Uterus (tissue), 3 donors: ENCODE measurements at regions not wholly inside any gene's neighbourhood (a gene's known extent, or its start where the extent isn't known, plus 50 kb on each side); places are given as distances from the start of the nearest gene placed in this dataset.

Experiments
- DNase-seq, 2 donors: peaks; one replicate each; pipeline ENCODE4 v3.0.0-alpha.2; 2019 to 2020
- H3K27ac ChIP-seq, 2 donors: fragments of 200-600 bp; sonication (generic); 1 replicate in 1 of 2; 2 replicates in 1 of 2; pipeline ENCODE4 v1.5.1; 2016 to 2018
- H3K27me3 ChIP-seq, 2 donors: fragments of 200-600 bp; sonication (generic); one replicate each; pipeline ENCODE4 v1.5.1; 2018 to 2019; ENCODE audit warnings: control low read depth in 1 of 2
- H3K36me3 ChIP-seq, 2 donors: fragments of 200-600 bp; sonication (generic); one replicate each; pipeline ENCODE4 v1.5.1; 2019; ENCODE audit warnings: control low read depth in 1 of 2
- H3K4me1 ChIP-seq, 2 donors: fragments of 200-600 bp; sonication (generic); one replicate each; pipeline ENCODE4 v1.5.1; 2018 to 2019; ENCODE audit warnings: control low read depth in 1 of 2
- H3K4me3 ChIP-seq, 2 donors: fragments of 200-600 bp; sonication (generic); 1 replicate in 1 of 2; 2 replicates in 1 of 2; pipeline ENCODE4 v1.5.1; 2018 to 2019; ENCODE audit warnings: mild to moderate bottlenecking in 1 of 2
- H3K9me3 ChIP-seq, 2 donors: fragments of 200-600 bp; sonication (generic); one replicate each; pipeline ENCODE4 v1.5.1; 2019; ENCODE audit warnings: control low read depth in 1 of 2
- CTCF ChIP-seq, 4 experiments: fragments of 200-600 bp in 2 of 4; fragments of 450-650 bp in 2 of 4; sonication (generic) in 2 of 4; IDR thresholded peaks; one replicate each; pipeline ENCODE4 v1.5.1; 2016 to 2019; ENCODE audit warnings: antibody characterized with exemption in 4 of 4, mild to moderate bottlenecking in 2 of 4, moderate library complexity in 1 of 4
- POLR2A ChIP-seq, 2 donors: fragments of 450-650 bp; IDR thresholded peaks; one replicate each; pipeline ENCODE4 v1.6.1; 2016; ENCODE audit warnings: antibody characterized with exemption in 2 of 2, mild to moderate bottlenecking in 1 of 2, moderate library complexity in 1 of 2
- intact Hi-C: fragments of 100-400 bp; cut with DNase I; formaldehyde crosslinking; loops from one replicate; pipeline ENCODE4 v1.15.1; 2023; ENCODE audit warnings: low total_unique reads
- donor health status: DM: yes; HTN: yes; CAD: no.

- DNase-seq: peak in 1 of 2 donors; percentile 16
- intact Hi-C loops: no loop called here
- no peaks in the 10 kb centered on the region for H3K27me3 ChIP-seq
- no peaks in the 10 kb centered on the region for H3K36me3 ChIP-seq
- H3K9me3 ChIP-seq: no peaks in the 10 kb centered on the region
- H3K4me3 ChIP-seq: no peak overlapping the region
- H3K27ac ChIP-seq: no peak overlapping the region
- no peak for TF ChIP-seq CTCF (IDR thresholded peaks at IDR 0.05)
- TF ChIP-seq POLR2A (IDR thresholded peaks at IDR 0.05): no peak
- no peaks in the 10 kb centered on the region for H3K4me1 ChIP-seq
These were observed 111.9 kb upstream of the KAZN start for GRCh38 chr1:14486401-14487201.

DNA sequence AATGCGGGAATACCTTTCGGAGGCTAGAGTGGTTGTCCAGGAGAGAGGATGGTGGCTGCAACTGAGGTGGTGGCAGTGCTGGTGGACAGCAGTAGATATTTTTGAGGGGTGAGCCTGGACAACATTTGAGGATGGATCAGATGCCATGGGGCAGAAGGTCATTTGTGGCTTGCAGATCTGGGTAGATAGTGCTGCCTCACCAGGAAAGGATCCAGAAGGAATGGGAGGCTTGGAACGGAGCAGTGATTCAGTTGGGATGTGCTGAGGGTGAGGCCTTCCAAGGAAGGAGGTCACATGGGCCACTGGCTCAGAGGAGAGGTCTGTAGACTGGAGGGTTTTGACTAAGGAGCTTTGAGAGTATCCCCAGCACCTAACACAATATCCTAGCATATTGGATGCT is 110.8 kb upstream of the KAZN start:
- no peaks in the 10 kb centered on the region for H3K36me3 ChIP-seq
- no peak for TF ChIP-seq POLR2A (IDR thresholded peaks at IDR 0.05)
- TF ChIP-seq CTCF (IDR thresholded peaks at IDR 0.05): no peak
- no peaks in the 10 kb centered on the region for H3K9me3 ChIP-seq
- DNase-seq: no peak
- H3K27ac ChIP-seq: no peak overlapping the region
- H3K4me1 ChIP-seq: no peaks in the 10 kb centered on the region
- no peaks in the 10 kb centered on the region for H3K27me3 ChIP-seq
- intact Hi-C loops: no loop called here
- H3K4me3 ChIP-seq: no peak overlapping the region

GRCh38 chr1:14494911-14495310 is 103.6 kb upstream of the KAZN start:
- TF ChIP-seq CTCF (IDR thresholded peaks at IDR 0.05): no peak
- no peak for TF ChIP-seq POLR2A (IDR thresholded peaks at IDR 0.05)
- no peak overlapping the region for H3K27ac ChIP-seq
- no peaks in the 10 kb centered on the region for H3K9me3 ChIP-seq
- no peaks in the 10 kb centered on the region for H3K4me1 ChIP-seq
- no peak for DNase-seq
- no peaks in the 10 kb centered on the region for H3K27me3 ChIP-seq
- no peaks in the 10 kb centered on the region for H3K36me3 ChIP-seq
- intact Hi-C loops: no loop called here
- H3K4me3 ChIP-seq: no peak overlapping the region

GRCh38 chr1:14495381-14495780 is 103.1 kb upstream of the KAZN start:
- H3K4me1 ChIP-seq: no peaks in the 10 kb centered on the region
- no peak overlapping the region for H3K27ac ChIP-seq
- intact Hi-C loops: no loop called here
- H3K9me3 ChIP-seq: no peaks in the 10 kb centered on the region
- no peak overlapping the region for H3K4me3 ChIP-seq
- TF ChIP-seq CTCF (IDR thresholded peaks at IDR 0.05): no peak
- no peak for TF ChIP-seq POLR2A (IDR thresholded peaks at IDR 0.05)
- H3K27me3 ChIP-seq: no peaks in the 10 kb centered on the region
- H3K36me3 ChIP-seq: no peaks in the 10 kb centered on the region
- DNase-seq: no peak

- Histone ChIP-seq H3K36me3 (no peaks in the 10 kb centered on the region), H3K27me3 (no peaks in the 10 kb centered on the region), H3K9me3 (no peaks in the 10 kb centered on the region), H3K27ac (no peak overlapping the region), H3K4me1 (no peaks in the 10 kb centered on the region), H3K4me3 (no peak overlapping the region)
- intact Hi-C loops: no loop called here
- no peak for DNase-seq
- TF ChIP-seq POLR2A (IDR thresholded peaks at IDR 0.05): no peak
- no peak for TF ChIP-seq CTCF (IDR thresholded peaks at IDR 0.05)
These were observed 102.5 kb upstream of the KAZN start for GRCh38 chr1:14495996-14496395.
